DMS153 treated with DMSO at 0.1 percent for 48 hours (cell line): ENCODE measurements at regions not wholly inside any gene's neighbourhood (a gene's known extent, or its start where the extent isn't known, plus 50 kb on each side); places are given as distances from the start of the nearest gene placed in this dataset.
"Not testable (repeated sequence)": the region's sequence is repeated elsewhere in the genome, so short reads cannot be mapped to it uniquely, and the experiment has no call there.

Experiments used
- DNase-seq: peaks from one replicate; lab custom pipeline; 2025; ENCODE audit not compliant: unreplicated experiment; lab: John Stamatoyannopoulos, UW

GRCh38 chr22:48412931-48413330, 1414.7 kb downstream of the BRD1 start:
- not testable (repeated sequence) for DNase-seq

- no peak for DNase-seq
Measured at GRCh38 chr22:48410536-48410935, 1417.1 kb downstream of the BRD1 start.

DNA sequence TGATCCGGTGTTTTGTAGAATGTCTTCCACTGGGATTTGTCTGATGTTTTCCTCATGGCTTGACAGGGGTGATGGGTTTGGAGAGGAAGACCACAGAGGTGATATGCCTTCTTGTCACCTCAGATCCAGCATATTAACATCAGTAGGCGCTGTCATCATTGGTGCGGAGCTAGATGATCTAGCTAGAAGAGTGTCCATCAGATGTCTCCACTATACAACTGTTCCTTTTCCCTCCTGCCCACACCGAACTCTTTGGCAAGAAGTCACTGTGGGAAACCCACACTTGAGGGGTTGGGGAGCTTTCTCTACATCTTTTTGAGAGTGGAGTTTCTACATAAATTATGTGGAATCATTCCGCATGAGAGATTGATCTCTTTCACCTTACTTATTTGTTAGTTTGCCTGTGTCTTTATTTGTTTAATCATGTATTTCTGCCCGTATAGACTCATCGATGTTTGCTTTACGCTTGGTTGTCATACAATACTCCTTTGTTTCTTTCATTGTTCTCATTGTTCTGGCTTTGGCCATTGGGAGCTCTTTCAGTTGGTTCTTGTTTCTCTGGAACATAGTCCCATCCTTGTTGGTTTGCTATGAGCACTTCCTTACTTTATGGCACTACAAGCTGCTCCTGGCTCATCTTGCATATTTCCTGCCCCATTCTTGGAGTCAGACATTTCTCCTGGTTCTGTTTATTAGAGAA, 1420.3 kb downstream of the BRD1 start:
- no peak for DNase-seq

DNA sequence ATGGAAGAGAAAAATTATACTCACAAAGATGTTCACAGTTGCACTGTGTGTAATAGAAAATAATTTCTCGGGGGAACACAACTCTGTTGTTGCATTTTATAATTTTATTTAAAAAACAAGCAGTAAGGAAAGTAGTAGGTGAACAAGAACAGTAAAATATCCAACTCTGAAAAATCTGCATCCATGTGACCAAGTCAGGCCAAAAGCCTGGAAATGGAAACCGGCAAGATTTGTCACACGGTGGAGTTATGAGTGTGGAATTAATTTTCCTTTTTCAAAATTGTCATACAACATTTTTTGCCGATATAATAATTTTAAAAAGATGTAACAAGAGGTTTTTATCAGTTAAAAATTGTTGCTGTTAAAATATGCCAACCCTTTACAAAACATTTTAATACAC, 1421.5 kb downstream of the BRD1 start:
- DNase-seq: no peak

GRCh38 chr22:48405741-48406140, 1421.9 kb downstream of the BRD1 start:
- no peak for DNase-seq

DNA sequence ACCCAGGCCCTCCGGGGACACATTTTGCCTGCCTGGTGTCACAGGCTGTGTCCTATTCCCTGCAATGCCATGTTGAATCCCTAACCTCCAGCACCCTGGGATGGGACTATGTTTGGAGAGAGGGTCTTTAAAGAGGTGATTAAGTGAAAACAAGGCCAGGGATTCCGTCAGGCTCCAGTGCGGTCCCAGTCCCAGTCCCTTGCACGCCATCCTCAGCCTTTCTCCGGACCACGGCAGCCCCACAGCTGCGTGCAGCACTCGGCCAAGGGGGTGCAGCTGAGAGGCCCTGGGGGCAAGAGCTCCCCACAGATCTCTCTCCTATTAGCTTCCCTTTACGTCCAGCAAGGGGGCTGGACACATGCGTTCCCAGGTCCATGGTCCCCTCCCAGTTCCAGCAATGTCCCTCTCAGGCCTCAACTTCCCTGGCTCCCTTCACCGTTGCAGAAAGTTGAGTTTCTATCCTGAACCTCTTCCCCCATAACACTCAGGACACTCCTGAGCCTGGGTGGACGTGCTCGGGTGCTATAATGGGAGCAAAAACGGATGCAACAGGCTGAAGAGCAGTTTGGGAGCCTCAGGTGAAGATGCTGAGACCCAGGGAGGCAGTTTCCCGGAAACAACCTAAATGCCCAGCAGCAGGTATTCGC, 1422.7 kb downstream of the BRD1 start:
- DNase-seq: no peak

DNA sequence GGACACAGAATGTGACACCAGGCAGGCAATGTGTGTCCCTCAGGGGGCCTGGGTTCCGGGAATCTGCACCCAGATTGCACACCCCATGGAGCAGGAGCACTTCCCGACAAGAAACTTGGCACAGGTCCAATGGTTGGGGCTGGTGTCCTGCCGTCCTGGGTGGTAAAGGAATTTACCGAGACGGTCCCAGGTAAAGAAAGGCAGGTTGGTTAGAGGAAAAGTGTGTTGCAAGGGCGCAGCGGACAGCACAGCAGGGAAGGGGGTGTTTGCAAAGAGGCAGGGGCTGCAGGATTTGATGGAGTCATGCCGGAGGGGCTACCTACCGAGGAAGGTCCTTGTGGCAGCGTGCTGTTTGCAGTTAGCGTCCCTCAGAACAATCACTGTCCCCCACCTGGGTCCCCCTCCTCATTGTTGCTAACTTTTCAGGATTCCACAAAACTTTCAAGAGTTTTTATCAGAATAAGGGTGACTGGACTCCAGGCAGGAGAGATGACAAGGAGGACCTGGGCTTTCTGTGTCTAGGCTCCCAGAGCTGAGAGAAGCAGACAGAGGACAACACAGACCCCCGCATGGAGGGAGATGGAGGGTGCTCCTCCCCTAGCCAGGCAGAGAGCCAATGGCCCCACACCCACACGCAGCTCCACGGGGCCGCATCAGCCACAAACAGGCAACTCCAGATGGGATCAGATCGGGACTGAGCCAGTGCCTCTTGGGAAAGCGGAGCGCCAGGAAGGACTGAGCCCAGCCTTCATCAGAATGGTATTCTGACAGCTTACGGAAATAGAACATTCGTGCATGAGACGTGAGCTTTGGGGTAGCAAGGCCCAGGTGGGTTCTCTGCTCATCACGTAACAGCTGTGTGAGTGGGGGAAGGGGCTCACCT, 1423.9 kb downstream of the BRD1 start:
- no peak for DNase-seq

DNA sequence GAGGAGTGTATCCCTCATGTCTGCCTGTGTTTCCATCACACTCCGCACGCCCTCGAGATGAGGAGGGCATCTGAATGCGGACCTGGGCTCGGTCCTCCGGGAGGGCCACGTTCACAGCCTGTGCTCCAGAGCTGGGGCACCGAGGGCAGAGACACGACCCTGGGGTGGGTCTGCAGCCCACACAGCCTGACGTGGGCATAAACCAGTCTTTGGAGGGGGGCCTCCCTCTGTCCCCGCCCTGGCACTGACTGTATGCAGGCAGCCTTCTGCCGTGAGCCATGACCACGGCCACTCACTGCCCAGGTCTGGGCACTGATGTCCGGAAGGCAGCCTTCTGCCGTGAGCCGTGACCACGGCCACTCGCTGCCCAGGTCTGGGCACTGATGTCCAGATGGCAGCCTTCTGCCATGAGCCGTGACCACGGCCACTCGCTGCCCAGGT, 1425.1 kb downstream of the BRD1 start:
- DNase-seq: no peak

GRCh38 chr22:48401523-48401922, 1426.2 kb downstream of the BRD1 start:
- not testable (repeated sequence) for DNase-seq

DNA sequence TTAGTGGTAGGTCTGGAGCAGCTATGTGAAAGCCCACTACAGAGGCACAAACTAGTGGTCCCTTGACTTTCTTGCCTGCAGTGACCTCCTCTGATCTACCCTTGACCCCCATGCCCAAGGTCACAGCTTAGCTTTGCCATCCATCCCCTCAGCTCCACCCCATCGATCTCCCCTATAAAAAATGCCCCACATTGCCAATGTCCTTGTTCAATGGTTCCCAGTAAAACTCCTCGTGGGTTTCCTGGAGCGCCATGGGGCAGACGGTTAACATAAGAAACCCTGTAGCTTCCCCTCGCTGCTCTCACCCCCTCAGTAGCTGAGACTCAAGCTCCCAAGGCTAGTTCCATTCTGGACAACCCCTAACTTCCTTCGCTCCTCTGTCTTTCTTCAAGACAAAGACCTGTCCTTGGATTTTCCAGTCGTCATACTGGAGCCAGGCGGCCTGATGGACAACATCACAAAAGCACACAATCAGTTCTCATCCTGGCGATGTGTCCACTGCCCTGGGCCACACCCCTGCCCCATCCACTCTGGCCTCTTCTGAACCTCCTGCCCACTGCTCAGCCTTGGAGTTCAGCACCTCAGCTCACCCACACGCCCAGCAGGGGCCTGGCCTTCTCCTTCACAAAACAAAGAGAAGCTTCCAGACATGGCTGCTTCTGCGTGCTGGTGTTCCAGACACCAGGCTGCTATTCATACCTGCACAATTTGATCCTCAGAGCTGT, 1429.3 kb downstream of the BRD1 start:
- DNase-seq: no peak

DNA sequence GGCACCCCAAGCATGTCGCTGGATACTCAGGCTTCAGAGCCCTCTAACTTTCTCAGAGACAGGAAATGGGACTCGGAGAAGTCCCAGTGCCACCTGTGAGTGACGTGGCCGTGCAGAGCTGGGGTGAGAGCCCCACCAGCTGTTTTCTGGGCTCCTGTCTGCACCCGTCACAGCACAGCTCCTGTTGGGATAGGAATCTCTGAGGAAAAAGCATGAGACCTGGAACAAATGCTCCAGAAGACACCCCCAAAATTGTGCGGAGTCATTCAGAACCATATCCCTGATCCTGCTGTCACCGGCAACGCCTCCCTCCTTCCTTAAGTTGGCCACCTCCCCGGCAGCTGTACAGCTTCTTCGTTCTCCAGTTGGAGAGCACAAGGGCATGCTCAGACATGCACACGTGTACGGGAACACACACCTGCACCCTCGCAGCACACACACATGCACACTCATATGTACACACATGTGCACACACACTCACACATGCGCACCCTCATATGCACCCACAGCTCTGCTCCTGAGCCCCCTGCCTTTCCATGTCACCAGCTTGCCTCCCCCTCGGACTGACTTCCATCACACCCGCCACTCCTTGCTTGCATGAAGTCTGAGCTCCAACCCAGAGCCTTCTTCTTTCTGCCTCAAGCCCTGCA, 1430.0 kb downstream of the BRD1 start:
- DNase-seq: no peak

GRCh38 chr22:48396785-48397530, 1430.7 kb downstream of the BRD1 start:
- DNase-seq: no peak

DNA sequence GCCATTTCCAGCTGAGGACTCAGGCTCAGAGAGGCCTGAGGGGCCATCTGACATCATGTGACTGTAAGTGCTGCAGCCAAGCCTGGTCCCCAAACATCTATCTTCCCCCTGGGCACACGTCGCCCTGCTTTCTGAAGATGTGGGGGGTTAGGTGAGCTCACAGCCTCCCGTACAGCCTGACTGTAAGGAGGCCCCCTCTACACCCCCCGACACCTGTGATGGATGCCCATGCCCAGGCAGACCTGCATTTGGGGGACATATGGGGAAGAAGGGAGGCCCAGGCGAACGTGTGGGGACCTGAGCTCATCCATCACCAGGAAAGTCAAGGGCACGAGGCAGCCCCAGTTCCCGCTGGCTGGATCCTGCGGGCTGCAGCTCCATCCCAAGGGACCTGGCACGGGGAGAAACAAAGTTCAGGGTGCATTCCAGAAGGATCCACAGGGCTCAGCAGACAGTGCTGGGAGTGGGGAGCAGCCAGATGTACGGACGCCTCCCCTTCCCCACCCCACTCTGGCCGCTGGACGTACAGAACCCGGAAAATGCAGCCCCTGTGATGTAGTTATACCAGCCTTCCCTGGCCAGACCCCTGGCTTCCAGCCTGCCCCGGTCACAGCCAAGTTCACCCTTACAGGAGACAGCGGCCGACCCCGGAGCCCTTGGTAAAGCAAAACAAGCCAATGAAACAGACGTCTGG, 1431.4 kb downstream of the BRD1 start:
- DNase-seq: no peak

DNA sequence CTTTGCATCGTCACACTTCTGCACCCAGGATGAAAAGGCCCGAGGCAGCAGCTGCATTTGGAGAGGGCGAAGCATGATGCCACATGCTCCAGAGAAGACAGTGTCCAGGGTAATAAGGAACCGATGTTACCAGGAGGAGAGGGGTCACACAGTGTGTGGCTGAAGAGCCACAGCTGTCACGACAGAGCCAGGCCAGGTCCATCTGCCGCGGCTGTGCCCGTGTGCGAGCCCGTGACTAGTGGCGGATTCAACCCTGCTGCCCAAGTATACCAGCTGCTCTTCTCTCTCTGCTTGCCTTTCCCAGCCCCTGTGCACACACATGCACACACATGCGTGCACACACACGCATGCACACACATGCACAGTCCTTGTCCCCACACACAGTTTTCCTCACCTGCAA, 1432.5 kb downstream of the BRD1 start:
- DNase-seq: no peak

DNA sequence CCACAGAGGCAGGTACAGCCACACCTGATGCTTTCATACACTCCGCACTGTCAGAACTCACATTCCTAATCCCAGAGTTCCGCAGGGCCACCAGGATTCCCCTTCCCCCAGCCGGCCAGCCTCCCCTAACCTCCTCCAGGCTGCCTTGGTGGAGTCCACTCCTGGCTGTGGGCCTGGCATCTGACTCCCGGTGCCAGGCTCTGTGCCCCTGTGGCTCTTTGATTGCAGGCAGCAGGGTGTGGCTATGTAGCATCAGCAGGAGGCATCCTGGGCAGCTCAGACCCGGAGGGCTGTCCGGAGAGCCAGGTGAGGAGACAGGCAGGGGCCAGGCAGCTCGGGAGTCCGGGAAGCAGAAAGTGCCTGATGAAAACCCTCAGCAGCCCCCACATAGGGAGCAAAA, 1432.9 kb downstream of the BRD1 start:
- DNase-seq: no peak

- no peak for DNase-seq
Measured at GRCh38 chr22:48393885-48394284, 1433.8 kb downstream of the BRD1 start.

GRCh38 chr22:48393041-48393370, 1434.7 kb downstream of the BRD1 start:
- no peak for DNase-seq

DNA sequence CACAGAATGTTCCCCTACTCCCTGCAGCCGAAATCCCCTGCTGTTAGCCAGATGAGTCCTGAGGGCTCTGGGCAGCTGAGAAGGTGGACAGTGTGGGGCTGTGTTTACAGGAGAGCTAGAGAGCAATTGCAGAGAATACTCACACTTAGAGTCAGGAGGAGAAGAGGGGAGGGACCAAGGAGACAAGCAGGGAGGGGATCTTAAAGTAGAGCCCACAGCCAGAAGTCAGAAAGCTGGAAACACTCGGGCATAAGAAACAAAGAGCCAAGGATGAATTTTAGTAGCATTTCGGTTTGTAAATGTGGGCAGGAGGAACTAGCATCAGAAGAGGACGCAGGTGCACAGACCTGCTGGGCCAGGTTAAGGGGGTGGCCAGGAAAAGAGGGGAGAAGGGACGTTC, 1435.9 kb downstream of the BRD1 start:
- no peak for DNase-seq

DNA sequence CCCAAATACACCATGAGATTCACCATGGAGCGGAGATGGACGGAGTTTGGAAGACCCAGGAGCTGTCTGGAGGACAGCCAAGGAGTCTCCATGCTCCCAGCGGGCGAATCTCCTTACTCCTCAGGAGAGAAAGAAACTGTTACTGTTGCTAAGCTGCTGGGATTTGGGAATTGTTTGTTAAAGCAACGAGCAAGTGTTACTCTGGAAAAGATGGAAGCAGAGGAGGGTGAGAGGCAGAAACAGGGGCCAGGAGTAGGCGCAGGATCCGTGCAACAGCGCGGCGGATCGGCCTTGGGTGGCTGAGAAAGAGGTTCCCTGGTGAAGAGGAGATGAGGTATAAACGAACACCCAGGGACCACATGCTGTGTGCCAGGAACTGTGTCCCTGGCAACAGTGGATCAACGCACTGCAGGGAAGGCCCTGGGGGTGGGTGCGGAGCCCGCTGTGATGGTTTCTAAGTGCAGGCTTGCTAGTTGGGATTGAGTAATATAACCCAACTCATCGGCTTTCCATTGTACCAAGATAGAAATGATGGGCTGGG, 1436.4 kb downstream of the BRD1 start:
- no peak for DNase-seq
